G401 (cell line): ENCODE measurements at regions not wholly inside any gene's neighbourhood (a gene's known extent, or its start where the extent isn't known, plus 50 kb on each side); places are given as distances from the start of the nearest gene placed in this dataset.
"Not testable (repeated sequence)": the region's sequence is repeated elsewhere in the genome, so short reads cannot be mapped to it uniquely, and the experiment has no call there.

Experiments
- DNase-seq: peaks from one replicate; pipeline ENCODE4 v3.0.0-alpha.2; 2015; ENCODE audit warnings: low spot score
- in situ Hi-C: cut with HindIII; loops from 2 replicates; pipeline ENCODE4 v1.10.0; 2016; ENCODE audit warnings: low sequenced_read_pairs, mixed read lengths

- peak; percentile 95 for DNase-seq
- in situ Hi-C loops = no loop called here
Measured at GRCh38 chr6:103798166-103798565, 1061.6 kb downstream of the HACE1 start.

- in situ Hi-C loops = no loop called here
- DNase-seq = peak; percentile 43
Measured at GRCh38 chr6:103797738-103798137, 1062.0 kb downstream of the HACE1 start.

GRCh38 chr6:103791458-103791857, 1068.3 kb downstream of the HACE1 start:
- in situ Hi-C loops = no loop called here
- no peak for DNase-seq

- DNase-seq = no peak
- in situ Hi-C loops = no loop called here
Measured at GRCh38 chr6:103784117-103784516, 1075.6 kb downstream of the HACE1 start.

GRCh38 chr6:103783329-103783728, 1076.4 kb downstream of the HACE1 start:
- in situ Hi-C loops = no loop called here
- DNase-seq = peak; percentile 67

- no peak for DNase-seq
- in situ Hi-C loops = no loop called here
Measured at GRCh38 chr6:103769431-103769830, 1090.3 kb downstream of the HACE1 start.

GRCh38 chr6:103750603-103751002, 1109.1 kb downstream of the HACE1 start:
- DNase-seq = no peak

GRCh38 chr6:103734016-103734415, 1125.7 kb downstream of the HACE1 start:
- no peak for DNase-seq
- in situ Hi-C loops = no loop called here

More at GRCh38 chr6:103750603-103751002, 1109.1 kb downstream of the HACE1 start:
- in situ Hi-C loops = no loop called here

- no peak for DNase-seq
- in situ Hi-C loops = no loop called here
Measured at GRCh38 chr6:103729658-103730057, 1130.1 kb downstream of the HACE1 start.

- DNase-seq = no peak
- in situ Hi-C loops = no loop called here
Measured at GRCh38 chr6:103723438-103724322, 1136.0 kb downstream of the HACE1 start.

GRCh38 chr6:103722683-103723082, 1137.0 kb downstream of the HACE1 start:
- DNase-seq = no peak
- in situ Hi-C loops = no loop called here

GRCh38 chr6:103721923-103722322, 1137.8 kb downstream of the HACE1 start:
- no peak for DNase-seq
- in situ Hi-C loops = no loop called here

- in situ Hi-C loops = no loop called here
- no peak for DNase-seq
Measured at GRCh38 chr6:103720393-103720792, 1139.3 kb downstream of the HACE1 start.

GRCh38 chr6:103719545-103719944, 1140.2 kb downstream of the HACE1 start:
- in situ Hi-C loops = no loop called here
- DNase-seq = no peak

GRCh38 chr6:103715269-103715668, 1144.5 kb downstream of the HACE1 start:
- in situ Hi-C loops = no loop called here
- DNase-seq = no peak

- in situ Hi-C loops, DNase-seq: not testable (repeated sequence)
Measured at GRCh38 chr6:103709236-103709635, 1150.5 kb downstream of the HACE1 start.

GRCh38 chr6:103707596-103708325, 1152.0 kb downstream of the HACE1 start:
- no peak for DNase-seq
- in situ Hi-C loops = no loop called here

- in situ Hi-C loops = no loop called here
Measured at GRCh38 chr6:103699769-103700168, 1160.0 kb downstream of the HACE1 start.

GRCh38 chr6:103687430-103687829, 1172.3 kb downstream of the HACE1 start:
- in situ Hi-C loops = no loop called here
- DNase-seq = no peak

More at GRCh38 chr6:103699769-103700168, 1160.0 kb downstream of the HACE1 start:
- DNase-seq = no peak

GRCh38 chr6:103680116-103680515, 1179.6 kb downstream of the HACE1 start:
- no peak for DNase-seq

More at GRCh38 chr6:103680116-103680515, 1179.6 kb downstream of the HACE1 start:
- in situ Hi-C loops = no loop called here
